Myocyte (in vitro differentiated cells): ENCODE measurements at regions not wholly inside any gene's neighbourhood (a gene's known extent, or its start where the extent isn't known, plus 50 kb on each side); places are given as distances from the start of the nearest gene placed in this dataset.

Source experiments
- DNase-seq: peaks from one replicate; pipeline ENCODE4 v3.0.0-alpha.2; 2012; ENCODE audit warnings: low read depth

DNA sequence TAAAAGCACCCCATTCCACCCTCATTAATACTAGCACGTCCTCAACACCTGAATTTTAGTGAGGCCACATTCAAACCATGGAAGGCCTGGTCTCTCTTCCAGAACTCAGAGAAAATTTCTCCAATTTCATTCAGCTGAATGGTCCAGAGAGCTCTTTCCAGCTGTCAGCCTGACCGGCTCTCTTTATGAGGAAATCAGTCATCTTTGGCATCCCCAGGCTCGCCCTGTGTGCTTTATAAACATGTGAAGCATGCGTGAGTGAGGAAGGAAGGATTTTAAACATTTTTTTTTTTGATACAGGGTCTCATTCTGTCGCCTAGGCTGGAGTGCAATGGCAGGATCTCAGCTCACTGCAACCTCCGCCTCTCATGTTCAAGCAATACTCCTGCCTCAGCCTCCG is 1812.9 kb upstream of the TENM3 start:
- no peak for DNase-seq

DNA sequence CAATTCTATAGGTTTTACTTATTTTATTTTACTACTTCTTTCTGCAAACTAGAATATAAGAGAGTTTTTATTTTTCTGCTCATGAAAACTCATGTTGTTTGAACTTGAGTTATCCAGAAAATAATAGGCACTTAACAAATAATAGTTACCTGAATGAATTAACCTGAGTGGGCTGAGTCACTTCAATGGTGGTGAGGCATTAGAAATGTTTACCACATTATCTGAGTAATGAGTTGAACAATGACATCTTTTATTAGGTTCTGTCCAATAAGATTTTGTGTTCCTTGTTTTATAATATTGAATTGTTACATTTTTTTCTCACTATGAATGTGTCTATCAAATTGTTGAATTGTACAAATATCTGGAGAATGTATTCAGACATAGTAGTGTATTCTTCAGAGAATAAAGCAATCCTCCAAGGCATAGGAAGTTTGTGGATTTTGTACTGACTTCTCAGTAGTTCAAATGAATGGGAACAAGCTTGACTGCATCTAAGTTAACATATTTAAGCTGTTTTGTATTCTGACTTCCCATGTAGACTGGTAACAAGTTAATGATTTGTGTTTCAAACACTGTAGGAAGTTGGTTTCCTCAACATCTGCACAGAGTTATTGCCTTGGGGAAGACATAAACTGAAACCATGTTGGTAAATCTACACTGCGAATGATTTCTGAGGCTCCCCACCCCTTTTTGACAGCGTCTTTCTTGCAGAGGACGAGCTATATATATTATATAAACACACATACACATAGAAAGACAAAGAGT is 1808.9 kb upstream of the TENM3 start:
- DNase-seq, result no peak

DNA sequence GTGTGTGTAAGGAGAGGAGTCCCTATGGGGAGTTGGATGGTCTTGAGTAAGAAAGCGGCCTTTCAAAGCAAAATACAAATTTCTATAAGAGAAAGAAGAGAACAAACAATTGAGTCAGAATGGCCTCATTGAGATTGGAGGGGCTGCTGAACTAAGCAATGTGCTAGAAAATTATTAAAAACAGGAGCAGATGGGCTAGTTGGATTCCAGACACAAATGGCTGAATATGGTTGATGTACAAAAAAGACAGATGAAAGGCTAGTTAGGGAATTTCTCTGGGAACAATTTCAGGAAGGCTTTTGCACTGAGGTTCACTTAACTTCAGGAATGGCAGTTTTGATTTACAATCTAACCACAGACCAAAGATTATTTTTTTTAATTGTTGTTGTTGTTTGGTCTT is 1806.8 kb upstream of the TENM3 start:
- DNase-seq, result no peak

DNA sequence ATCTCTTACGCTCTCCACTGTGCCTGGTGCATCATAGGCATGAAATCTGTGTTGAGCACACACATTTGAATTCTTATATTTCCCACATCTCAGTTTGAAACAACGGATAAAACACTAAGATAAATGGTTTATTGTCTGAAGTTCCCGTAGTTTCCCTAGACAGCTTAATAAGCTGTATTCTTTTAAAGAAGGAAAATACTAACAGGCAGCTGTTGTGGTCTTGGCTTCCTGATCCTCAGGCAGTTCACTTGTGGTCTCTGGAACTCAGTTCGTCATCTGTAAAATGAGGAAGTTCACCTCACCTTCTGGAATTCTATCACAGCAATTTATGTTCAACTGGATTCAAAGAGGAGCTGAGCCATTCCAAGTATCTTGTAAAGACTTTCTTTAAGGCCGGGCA is 1805.6 kb upstream of the TENM3 start:
- DNase-seq, result peak; percentile 2

DNA sequence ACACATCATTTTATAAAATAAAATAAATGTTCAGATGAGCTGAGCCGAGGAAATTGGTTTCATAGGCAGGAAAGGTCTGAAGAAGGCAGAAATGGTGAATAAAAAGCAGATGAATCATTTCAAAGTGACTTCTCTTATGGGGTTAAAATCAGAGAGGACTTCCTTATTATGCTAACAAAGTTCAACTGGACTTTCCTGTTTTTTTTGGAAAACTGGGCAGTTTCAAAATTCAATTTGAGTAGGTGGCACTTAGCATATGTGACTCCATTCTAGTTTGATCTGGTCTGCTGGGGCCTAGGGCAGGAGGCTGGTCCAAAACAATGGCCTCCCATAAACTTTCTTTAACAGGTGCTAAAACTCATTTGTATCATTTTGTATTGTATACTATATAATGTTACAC is 1794.9 kb upstream of the TENM3 start:
- no peak for DNase-seq

DNA sequence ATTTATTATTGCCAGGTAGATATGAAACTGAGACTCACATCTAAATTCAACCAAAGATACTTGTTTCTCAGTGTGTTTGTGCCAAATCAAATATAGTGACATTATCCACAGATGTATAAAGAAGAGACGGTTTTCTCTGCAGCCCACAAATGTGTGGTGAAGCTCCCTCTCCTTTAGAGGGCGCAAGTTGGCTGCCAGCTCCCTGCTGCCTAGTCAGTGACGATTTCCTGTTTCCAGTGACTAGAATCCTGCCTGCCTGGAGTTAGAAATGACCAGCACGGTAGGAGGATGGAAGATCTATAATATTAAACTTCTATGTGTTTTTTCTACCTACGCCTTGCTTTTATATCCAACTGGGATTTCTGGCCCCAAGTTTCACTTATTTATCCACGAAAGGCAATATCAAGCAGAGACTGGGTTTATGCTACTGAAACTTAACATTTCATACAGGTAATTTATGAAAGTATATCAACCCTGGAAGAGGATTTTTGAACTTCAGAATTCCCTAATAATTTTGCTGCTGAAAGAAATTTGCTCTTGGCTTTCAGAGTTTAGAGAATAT is 1793.7 kb upstream of the TENM3 start:
- DNase-seq, result no peak

DNA sequence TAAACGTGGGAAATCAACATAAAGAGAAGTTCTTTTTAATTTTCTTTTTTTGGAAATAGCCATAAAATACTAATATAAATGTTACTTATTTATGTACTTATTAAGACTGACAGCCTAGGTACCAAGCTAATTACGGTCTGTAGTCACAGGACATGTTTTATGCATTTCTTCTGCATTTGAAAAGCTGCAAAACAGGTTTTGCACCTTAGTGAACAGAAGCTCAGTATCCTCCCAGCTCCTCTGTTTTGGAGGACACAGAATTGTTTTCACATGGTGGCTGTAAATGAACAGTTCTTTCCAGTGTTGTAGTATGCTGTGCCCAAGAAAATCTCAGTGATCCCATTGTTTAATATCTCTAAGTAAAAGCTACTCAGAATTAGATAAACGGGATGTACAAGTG is 1788.0 kb upstream of the TENM3 start:
- no peak for DNase-seq

DNA sequence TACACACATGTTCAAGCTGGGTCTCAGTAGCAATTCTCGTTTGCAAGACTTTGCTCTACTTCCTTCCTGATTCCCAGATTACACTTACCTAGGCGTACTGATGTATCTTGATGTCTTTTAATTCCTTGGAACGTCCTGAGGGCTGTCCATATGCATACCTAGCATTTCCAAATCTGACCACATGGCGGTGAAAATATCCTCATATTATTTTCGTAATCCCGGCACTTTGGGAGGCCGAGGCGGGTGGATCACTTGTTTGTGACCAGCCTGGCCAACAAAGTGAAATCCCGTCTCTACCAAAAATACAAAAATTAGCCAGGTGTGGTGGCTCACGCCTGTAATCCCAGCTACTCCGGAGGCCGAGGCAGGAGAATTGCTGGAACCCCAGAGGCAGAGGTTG is 1786.3 kb upstream of the TENM3 start:
- DNase-seq, result no peak

DNA sequence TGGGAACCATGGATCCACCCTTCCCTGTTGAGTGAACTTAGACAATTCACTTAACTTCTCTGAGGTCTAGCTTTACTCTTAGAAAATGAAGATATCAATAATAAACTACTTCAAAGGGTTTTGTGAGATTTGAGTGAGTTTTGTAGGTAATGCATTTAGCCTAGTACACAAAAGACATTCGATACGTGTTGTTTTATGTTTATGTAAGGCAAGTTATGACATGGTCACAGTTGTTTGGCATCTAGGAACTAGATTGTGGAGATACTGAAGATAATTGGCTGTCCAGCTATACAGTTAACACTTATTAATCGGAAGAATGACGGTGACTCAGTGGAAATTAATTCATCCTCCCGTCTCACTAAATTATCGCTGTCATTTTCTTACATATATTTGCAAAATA is 1781.1 kb upstream of the TENM3 start:
- no peak for DNase-seq

DNA sequence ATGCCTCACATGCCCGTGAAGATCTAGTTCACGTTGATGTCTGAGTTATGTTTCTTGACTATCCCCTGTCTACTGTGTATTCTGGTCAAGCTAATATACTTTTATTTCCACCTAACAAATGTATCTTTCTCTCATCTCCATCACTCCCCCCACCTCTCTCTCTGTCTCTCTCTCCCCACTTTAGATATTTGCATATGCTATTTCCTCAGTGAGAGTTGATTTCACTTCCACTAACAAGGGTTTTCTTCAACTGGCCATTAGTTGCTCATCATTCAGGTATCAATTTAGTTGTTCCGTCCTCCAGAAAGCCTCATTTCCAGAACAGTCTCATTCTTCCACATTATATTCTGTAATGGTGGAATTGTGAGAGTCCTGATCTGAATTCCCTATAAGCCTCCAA is 1777.8 kb upstream of the TENM3 start:
- no peak for DNase-seq

DNA sequence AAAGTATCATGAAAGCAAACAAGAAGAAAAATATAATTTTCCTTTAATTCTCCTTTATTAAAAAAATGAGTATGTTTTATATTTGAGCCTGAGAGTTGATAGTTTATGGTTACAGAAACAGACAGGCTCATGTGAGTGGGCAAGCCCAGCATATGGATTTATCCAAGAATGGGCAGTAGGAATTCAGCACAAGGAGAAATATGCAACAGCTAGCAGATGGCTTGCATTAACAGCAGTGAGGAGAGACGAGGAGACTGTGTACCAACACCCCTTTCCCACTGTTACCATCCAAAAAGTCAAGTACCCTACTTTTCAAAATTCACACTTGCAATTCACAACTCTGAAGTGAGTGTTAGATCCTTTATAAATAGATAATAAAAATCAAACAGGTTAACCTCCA is 1760.2 kb upstream of the TENM3 start:
- no peak for DNase-seq

DNA sequence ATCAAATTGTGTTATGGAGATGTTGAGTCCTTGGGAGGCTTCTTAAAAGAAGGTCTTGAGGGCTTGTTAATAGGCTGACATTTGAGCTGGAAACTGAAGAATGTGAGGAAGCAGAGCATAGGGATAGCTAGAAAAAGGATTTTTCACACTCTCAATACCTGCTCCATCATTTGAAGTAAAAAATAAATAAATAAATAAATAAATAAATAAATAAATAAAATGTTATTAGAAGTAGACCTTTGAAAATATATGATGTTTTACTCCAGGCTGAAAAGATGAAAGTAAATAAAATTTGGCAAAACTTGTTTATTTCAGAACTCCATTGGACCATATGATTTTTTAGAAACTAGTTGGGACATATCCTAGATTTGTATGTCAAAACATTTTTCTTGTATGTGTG is 1757.8 kb upstream of the TENM3 start:
- no peak for DNase-seq

DNA sequence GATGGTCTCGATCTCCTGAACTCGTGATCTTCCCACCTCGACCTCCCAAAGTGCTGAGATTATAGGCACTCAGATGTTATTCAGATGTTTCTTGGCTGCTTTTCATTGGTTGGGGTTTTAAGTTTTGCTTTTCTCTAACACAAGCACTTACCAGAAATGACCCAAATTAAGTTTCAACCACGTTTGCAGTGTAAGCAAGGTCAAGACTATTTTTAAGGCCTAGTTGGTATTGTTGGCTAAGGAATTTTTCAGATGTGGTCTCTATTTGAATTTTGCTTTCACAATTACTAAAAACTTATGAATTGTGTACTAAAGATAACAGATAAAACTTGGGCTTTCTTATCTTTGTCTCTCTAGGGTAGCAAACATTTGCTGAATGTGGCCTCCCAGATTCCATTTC is 1756.9 kb upstream of the TENM3 start:
- DNase-seq, result no peak

DNA sequence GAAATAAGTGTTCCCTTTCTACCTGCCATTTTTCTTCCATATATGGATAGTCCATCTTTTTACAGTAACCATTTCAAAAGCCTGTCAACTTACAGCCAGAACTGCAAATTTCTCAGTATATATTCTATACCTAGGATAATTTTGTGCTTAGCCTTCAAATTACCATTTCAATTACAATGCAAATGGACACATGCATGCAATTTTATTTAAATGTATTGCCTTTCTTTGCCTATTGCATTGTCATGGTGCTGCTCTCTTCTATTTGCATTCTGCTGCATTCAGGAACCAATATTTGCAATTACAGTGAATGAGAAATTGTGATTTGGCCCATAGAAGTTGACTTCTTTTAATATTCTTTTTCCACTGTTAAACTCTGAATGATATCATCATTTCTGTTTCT is 1753.4 kb upstream of the TENM3 start:
- DNase-seq, result no peak

DNA sequence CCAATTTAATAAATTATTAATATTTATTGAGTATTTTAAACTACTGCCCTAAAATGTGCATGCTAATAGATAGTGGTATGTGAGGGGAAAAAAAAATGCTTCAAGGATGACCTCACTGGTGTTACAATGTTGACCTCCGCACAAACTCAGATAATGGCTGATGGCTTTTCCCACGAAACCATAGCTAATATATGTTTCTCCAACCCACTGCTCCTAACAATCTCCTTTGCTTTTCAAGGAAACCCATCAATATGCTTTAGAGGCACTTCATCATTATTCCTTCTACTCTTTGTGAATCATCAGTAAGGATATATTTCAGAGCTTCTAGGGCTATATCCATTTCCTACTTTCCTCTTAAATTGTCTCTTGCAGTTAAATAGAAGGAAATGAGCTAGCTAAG is 1752.0 kb upstream of the TENM3 start:
- no peak for DNase-seq

DNA sequence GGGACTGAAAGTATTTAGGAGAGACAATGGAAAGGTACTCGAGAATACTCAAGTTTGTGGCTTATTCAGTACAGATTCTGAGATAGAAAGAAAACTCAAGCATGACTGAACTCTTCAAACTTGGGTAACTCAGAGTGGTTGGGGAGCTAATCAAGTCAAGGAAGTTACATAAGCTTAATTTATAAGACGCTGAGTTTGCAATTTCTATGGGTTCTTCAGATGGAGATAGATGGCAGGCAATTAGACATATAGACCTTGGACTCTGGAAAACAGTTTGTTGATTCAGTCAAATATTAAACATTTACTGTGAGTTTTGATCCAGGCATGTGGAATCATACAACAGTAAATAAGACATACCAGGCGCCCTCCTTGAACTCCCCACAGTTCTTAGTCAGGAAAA is 1749.9 kb upstream of the TENM3 start:
- no peak for DNase-seq

DNA sequence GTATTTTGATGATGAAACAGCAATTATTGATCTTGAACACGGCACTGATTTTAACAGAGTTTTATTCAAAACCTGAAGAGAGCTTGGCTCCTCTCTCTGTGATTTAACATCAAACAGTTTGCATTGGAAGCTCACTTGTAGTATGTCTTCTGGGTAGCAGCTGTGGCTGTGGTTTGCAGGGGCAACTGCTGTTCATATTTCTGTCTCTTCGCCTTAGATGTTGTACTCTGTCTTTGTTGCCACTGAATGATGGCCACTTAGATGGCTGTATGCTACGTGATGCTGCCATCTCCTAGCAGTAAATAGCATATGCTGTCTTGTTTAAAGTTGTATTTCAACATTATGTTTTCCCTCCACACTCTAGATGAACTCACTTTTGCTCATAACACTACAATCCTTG is 1743.0 kb upstream of the TENM3 start:
- DNase-seq, result peak; percentile 1

DNA sequence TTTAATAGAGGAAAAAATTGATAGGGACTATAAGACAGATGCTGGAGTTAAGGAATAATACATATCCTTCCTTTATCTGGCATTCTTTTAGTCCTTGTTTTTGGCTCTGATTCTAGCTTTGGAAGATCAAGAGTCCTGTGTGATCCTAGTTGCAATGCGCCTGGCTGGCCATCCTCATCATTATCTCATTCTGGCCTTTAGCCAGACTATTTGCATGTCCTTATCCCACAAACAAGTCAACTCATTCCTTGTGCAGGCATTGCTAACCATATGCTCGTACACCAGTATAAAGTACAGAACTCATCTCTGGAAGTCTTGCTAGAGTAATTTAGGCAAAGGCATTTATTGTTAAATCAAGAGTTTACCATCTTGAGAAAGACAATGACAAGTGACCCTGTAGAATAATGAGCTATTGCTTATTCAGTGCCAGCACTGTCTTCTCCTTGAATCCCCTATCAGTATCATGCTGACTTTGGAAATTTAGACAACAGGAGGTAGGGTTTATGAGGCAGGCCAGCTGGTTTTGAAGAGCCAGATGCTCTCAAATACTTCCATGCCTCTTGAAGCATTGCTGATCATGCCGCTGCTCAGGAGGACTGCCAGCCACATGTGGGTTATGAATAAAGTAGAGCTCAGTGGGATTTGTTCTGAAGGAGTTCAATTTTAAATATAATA is 1730.3 kb upstream of the TENM3 start:
- no peak for DNase-seq

DNA sequence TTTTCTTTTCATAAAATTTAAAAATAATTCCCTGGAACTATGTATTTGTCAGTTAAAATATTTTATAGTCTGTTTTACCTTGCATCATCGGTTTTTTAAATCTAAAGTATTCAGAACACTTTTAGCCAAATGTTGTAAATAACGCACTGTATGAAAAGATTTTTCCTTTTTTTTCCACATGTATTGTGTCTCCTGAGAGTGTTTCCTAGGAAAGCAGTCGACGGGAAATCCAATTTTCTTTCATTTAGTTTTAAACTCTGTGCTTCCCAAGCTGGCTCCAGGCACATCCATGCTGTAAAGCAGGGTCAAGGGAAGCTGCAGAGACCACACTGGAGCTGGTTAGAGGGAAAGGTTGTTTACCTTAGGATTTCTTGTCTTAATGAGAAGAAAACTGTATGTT is 1724.3 kb upstream of the TENM3 start:
- DNase-seq, result no peak

DNA sequence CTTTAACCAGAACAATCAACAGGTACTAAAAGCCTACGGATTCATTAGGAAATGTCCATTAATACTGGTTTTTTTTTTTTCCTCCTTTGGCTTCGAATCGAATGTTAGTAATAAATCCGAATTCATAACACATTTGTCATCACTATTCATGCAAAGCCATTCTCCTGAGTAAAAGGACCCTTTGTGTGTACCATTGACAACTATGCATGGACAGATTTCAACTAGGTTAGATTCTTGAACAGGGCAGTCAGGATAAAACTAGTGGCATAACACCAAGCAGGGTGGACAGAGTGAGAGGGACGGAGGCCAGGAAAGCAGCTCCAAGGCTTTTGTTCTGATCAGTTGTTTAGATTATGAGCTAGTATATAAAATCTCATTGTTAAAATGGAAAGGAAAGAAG is 1722.0 kb upstream of the TENM3 start:
- DNase-seq, result no peak

DNA sequence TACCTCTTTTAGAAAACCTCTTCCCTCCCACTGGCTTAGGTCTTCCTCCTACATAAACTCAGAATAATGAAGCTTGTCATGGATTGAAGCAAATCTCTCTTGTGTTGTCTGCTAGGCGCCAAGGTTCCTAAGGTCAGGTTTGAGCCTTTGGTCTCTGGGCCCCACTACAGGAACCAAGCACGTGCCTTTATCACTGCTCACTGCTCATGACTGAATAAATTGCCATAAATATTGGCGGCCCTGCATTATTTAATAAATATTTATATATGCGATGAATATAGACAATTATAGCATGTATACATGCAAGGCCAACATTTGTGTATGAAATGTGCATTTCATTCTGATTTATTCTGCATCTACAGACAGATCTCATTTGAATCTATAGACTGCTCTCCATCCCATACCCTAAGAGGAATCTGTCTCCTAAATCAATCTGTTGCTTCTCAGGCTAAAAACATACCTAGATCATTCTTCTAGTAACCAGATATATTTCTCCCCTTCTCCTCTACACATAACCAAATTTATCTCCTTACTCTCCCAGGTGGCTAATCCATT is 1717.6 kb upstream of the TENM3 start:
- DNase-seq, result no peak

DNA sequence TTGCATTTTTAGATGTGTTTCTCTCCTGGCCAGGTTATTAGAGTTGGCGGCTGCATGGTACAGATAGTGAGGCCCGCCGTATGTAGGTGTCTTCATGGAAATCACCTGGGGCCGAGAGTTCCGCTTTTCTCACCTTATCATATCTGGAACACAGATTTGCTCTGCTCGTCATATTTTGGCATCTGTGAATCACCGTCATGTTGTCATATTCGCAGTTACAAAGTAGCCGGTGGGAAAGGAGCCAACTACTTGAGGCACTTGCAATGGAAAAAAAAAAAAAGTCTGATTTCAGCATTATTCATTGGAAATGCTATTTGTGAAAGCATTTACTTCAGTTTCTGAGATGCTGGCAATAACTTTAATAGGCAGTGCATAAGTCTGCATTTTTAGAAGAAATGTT is 1715.2 kb upstream of the TENM3 start:
- no peak for DNase-seq

DNA sequence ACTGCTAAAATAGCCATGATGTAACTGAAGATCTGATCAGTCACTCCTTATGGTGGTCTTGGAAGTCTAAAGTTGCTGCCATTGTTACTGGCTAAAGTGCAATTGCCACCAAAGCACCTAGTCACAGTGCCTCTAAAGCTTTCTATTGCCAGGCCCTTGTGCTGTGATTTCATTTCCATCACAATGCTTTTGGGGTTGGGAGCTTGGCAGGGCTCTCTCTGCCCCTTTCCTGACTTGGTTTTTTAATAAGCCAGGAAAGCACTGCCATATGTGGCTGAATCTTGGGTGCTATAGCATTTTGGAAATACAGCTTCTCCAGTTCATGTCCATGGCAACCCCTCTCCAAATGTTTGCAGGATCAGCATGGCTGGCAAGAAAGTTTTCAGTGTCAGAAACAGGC is 1712.4 kb upstream of the TENM3 start:
- DNase-seq, result no peak
